HG03521 (cell line): ENCODE measurements at regions not wholly inside any gene's neighbourhood (a gene's known extent, or its start where the extent isn't known, plus 50 kb on each side); places are given as distances from the start of the nearest gene placed in this dataset.

Source experiments
- ATAC-seq: cut with Tn5 transposase; IDR thresholded peaks from one replicate; pipeline ENCODE4 v1.9.1; 2021; ENCODE audit warnings: mild to moderate bottlenecking, moderate library complexity; ENCODE audit not compliant: unreplicated experiment

GRCh38 chr7:24510759-24511158, 62.5 kb upstream of the PALS2 start:
- ATAC-seq = no peak

- ATAC-seq = no peak
These were observed 56.1 kb upstream of the PALS2 start for GRCh38 chr7:24517166-24517565.

- ATAC-seq = no peak
These were observed 51.2 kb upstream of the PALS2 start for GRCh38 chr7:24521917-24522623.
